SJSA1 (cell line): ENCODE measurements at regions not wholly inside any gene's neighbourhood (a gene's known extent, or its start where the extent isn't known, plus 50 kb on each side); places are given as distances from the start of the nearest gene placed in this dataset.

Experiments used
- DNase-seq, 2 experiments: peaks; one replicate each; pipeline ENCODE4 v3.0.0-alpha.2; 2015 to 2020; ENCODE audit warnings: low spot score in 2 of 2, low read depth in 1 of 2
- H3K27ac ChIP-seq: fragments of 250-450 bp; sonication (Bioruptor Pico); 2 replicates; pipeline ENCODE4 v1.5.1; 2020; ENCODE audit warnings: mild to moderate bottlenecking, moderate library complexity
- H3K27me3 ChIP-seq: fragments of 250-450 bp; sonication (Bioruptor Pico); replicated peaks from 2 replicates; pipeline ENCODE4 v1.5.1; 2020; ENCODE audit warnings: mild to moderate bottlenecking, moderate library complexity
- H3K36me3 ChIP-seq: fragments of 250-450 bp; sonication (Bioruptor Pico); 2 replicates; pipeline ENCODE4 v1.5.1; 2020; ENCODE audit warnings: mild to moderate bottlenecking
- H3K4me1 ChIP-seq: fragments of 250-450 bp; sonication (Bioruptor Pico); replicated peaks from 2 replicates; pipeline ENCODE4 v1.6.1; 2021; ENCODE audit warnings: mild to moderate bottlenecking
- H3K4me3 ChIP-seq: fragments of 250-450 bp; sonication (Bioruptor Pico); 2 replicates; pipeline ENCODE4 v1.5.1; 2020; ENCODE audit warnings: mild to moderate bottlenecking
- H3K9me3 ChIP-seq: fragments of 250-450 bp; sonication (Bioruptor Pico); replicated peaks from 2 replicates; pipeline ENCODE4 v1.5.1; 2020; ENCODE audit warnings: mild to moderate bottlenecking

- no peaks in the 10 kb centered on the region for H3K36me3 ChIP-seq
- no peak for DNase-seq
- H3K4me1 ChIP-seq: no peaks in the 10 kb centered on the region
- no peak overlapping the region for H3K4me3 ChIP-seq
- no peaks in the 10 kb centered on the region for H3K27me3 ChIP-seq
- H3K9me3 ChIP-seq: no peaks in the 10 kb centered on the region
- H3K27ac ChIP-seq: no peak overlapping the region
These were observed 1323.4 kb downstream of the C4orf33 start for GRCh38 chr4:130419211-130419975.

- Histone ChIP-seq H3K36me3 (no peaks in the 10 kb centered on the region), H3K27me3 (no peaks in the 10 kb centered on the region), H3K4me3 (no peak overlapping the region), H3K27ac (no peak overlapping the region), H3K4me1 (no peaks in the 10 kb centered on the region), H3K9me3 (no peaks in the 10 kb centered on the region)
- no peak for DNase-seq
These were observed 1326.3 kb downstream of the C4orf33 start for GRCh38 chr4:130422261-130422660.

- no peak for DNase-seq
- Histone ChIP-seq H3K9me3 (no peaks in the 10 kb centered on the region), H3K4me3 (no peak overlapping the region), H3K27ac (no peak overlapping the region), H3K4me1 (no peaks in the 10 kb centered on the region), H3K36me3 (no peaks in the 10 kb centered on the region), H3K27me3 (no peaks in the 10 kb centered on the region)
These were observed 1328.3 kb downstream of the C4orf33 start for GRCh38 chr4:130424211-130424610.

GRCh38 chr4:130432289-130432688 lies 1336.3 kb downstream of the C4orf33 start:
- no peaks in the 10 kb centered on the region for H3K36me3 ChIP-seq
- no peak overlapping the region for H3K4me3 ChIP-seq
- no peaks in the 10 kb centered on the region for H3K4me1 ChIP-seq
- no peaks in the 10 kb centered on the region for H3K9me3 ChIP-seq
- no peak overlapping the region for H3K27ac ChIP-seq
- DNase-seq: no peak
- H3K27me3 ChIP-seq: no peaks in the 10 kb centered on the region

DNA sequence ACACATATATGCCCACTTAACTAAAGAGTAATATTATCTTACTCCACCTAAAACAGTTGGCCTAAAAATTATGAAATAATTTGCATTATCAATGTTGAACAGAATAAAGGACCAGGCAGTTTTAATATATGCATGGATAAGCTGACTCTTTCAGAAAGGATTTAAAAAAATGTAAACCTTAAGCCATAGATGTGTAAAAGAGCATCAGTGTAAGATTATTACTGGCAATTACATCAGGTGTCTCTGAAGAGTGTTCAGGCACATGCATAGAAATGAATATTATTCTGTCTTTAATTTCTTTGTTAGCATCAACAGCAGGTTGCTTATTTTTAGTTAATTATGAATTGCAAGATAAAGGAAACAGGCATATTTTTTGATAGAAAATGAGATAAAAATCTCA lies 1353.8 kb downstream of the C4orf33 start:
- DNase-seq: no peak
- Histone ChIP-seq H3K27ac (no peak overlapping the region), H3K27me3 (no peaks in the 10 kb centered on the region), H3K36me3 (no peaks in the 10 kb centered on the region), H3K4me3 (no peak overlapping the region), H3K4me1 (no peaks in the 10 kb centered on the region), H3K9me3 (no peaks in the 10 kb centered on the region)

GRCh38 chr4:130468340-130468739 lies 1372.4 kb downstream of the C4orf33 start:
- no peak overlapping the region for H3K27ac ChIP-seq
- H3K4me1 ChIP-seq: no peaks in the 10 kb centered on the region
- DNase-seq: no peak
- H3K36me3 ChIP-seq: no peaks in the 10 kb centered on the region
- no peak overlapping the region for H3K4me3 ChIP-seq
- no peaks in the 10 kb centered on the region for H3K9me3 ChIP-seq
- H3K27me3 ChIP-seq: no peaks in the 10 kb centered on the region

GRCh38 chr4:130478406-130478805 lies 1382.5 kb downstream of the C4orf33 start:
- H3K9me3 ChIP-seq: no peaks in the 10 kb centered on the region
- no peaks in the 10 kb centered on the region for H3K36me3 ChIP-seq
- H3K27ac ChIP-seq: no peak overlapping the region
- H3K4me1 ChIP-seq: no peaks in the 10 kb centered on the region
- H3K27me3 ChIP-seq: no peaks in the 10 kb centered on the region
- no peak for DNase-seq
- H3K4me3 ChIP-seq: no peak overlapping the region

DNA sequence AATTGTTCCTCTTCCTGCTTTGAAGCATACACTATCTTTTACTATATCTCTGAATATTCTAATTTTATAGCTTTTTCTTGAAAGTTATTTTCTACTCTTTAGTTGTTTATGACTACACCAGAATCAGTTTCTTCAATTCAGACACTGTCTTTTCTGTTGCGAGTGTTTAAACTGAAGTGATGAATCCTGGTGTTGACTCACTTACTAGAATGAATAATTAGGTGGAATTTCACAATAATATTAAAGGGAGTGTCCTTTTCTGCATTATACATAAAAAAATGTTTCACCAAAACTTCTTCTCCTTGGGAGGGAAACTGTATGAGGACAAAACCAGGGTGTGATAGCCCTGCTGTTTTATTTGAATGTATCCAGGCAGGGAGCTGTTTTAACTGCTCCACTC lies 1383.1 kb downstream of the C4orf33 start:
- Histone ChIP-seq H3K27ac (no peak overlapping the region), H3K36me3 (no peaks in the 10 kb centered on the region), H3K27me3 (no peaks in the 10 kb centered on the region), H3K4me1 (no peaks in the 10 kb centered on the region), H3K4me3 (no peak overlapping the region), H3K9me3 (no peaks in the 10 kb centered on the region)
- no peak for DNase-seq

GRCh38 chr4:130479674-130480073 lies 1383.7 kb downstream of the C4orf33 start:
- no peak overlapping the region for H3K4me3 ChIP-seq
- H3K27me3 ChIP-seq: no peaks in the 10 kb centered on the region
- no peaks in the 10 kb centered on the region for H3K9me3 ChIP-seq
- no peaks in the 10 kb centered on the region for H3K36me3 ChIP-seq
- no peaks in the 10 kb centered on the region for H3K4me1 ChIP-seq
- DNase-seq: no peak
- H3K27ac ChIP-seq: no peak overlapping the region

DNA sequence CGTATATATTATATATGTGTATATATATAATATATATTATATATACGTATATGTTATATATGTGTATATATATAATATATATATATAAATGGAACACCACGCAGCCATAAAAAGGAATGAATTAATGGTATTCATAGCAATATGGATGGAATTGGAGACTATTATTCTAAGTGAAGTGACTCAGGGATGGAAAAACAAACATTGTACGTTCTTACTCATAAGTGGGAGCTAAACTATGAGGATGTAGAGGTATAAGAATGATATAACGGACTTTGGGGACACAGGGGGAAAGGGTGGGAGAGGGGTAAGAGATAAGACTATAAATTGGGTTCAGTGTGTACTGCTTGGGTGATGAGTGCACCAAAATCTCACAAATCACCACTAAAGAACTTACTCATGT lies 1388.9 kb downstream of the C4orf33 start:
- Histone ChIP-seq H3K27ac (no peak overlapping the region), H3K4me1 (no peaks in the 10 kb centered on the region), H3K4me3 (no peak overlapping the region), H3K36me3 (no peaks in the 10 kb centered on the region), H3K9me3 (no peaks in the 10 kb centered on the region), H3K27me3 (no peaks in the 10 kb centered on the region)
- no peak for DNase-seq

- no peaks in the 10 kb centered on the region for H3K27me3 ChIP-seq
- no peaks in the 10 kb centered on the region for H3K9me3 ChIP-seq
- no peak for DNase-seq
- H3K36me3 ChIP-seq: no peaks in the 10 kb centered on the region
- no peak overlapping the region for H3K4me3 ChIP-seq
- no peaks in the 10 kb centered on the region for H3K4me1 ChIP-seq
- no peak overlapping the region for H3K27ac ChIP-seq
These were observed 1389.4 kb downstream of the C4orf33 start for GRCh38 chr4:130485371-130485770.

DNA sequence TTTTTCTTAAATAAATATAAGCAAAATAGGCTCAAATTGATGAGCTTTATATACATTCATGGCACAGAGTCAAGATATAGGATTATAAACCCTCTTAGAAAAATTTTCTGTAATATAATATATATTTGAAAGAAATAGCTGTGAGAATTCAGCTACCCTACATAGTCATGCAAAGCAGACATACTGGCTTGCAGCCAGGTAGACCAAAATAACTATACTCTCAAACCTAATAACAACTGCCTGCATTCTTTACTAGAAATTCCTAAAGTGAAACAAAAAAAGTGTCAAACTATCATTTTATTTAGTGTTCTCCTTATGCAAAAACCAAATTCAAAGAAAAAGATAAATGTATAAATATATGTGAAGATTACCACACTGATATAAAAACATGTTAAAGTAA lies 1390.2 kb downstream of the C4orf33 start:
- H3K27me3 ChIP-seq: no peaks in the 10 kb centered on the region
- H3K27ac ChIP-seq: no peak overlapping the region
- DNase-seq: no peak
- H3K9me3 ChIP-seq: no peaks in the 10 kb centered on the region
- H3K4me3 ChIP-seq: no peak overlapping the region
- H3K4me1 ChIP-seq: no peaks in the 10 kb centered on the region
- no peaks in the 10 kb centered on the region for H3K36me3 ChIP-seq

DNA sequence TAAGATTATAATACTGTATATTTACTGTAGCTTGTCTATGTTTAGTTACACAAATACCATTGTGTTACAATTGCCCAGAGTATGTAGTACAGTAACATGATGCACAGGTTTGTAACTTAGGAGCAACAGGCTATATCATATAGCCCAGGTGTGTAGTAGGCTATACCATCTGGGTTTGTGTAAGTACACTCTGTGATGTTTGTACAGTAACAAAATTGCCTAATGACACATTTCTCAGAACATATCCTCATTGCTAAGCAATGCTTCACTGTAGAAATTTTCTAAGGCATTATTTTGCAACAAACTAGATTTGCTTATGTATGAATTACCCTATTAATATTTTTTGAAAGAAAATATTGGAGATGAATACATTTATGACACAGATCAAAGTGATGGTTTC lies 1390.9 kb downstream of the C4orf33 start:
- no peak for DNase-seq
- Histone ChIP-seq H3K4me1 (no peaks in the 10 kb centered on the region), H3K36me3 (no peaks in the 10 kb centered on the region), H3K9me3 (no peaks in the 10 kb centered on the region), H3K4me3 (no peak overlapping the region), H3K27ac (no peak overlapping the region), H3K27me3 (no peaks in the 10 kb centered on the region)

GRCh38 chr4:130510661-130511060 lies 1414.7 kb downstream of the C4orf33 start:
- H3K27ac ChIP-seq: no peak overlapping the region

DNA sequence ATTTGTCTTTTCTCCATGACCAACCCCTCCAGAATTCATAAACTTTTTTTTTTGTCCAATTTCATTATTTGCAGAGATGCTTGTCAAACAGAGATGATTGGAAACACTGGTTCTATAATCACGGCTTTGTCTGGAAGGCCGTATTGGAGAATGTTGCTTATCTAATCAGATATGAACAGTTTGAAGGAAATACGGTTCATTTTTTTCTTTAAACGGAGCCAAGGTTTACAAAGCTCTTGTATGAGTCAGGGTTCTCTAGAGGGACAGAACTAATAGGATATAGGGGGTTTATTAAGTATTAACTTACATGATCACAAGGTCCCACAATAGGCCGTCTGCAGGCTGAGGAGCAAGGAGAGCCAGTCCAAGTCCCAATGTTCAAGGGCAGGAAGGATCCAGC lies 1415.8 kb downstream of the C4orf33 start:
- H3K27ac ChIP-seq: no peak overlapping the region
- H3K4me1 ChIP-seq: no peaks in the 10 kb centered on the region
- no peaks in the 10 kb centered on the region for H3K9me3 ChIP-seq
- H3K4me3 ChIP-seq: no peak overlapping the region
- DNase-seq: no peak
- H3K36me3 ChIP-seq: no peaks in the 10 kb centered on the region
- no peaks in the 10 kb centered on the region for H3K27me3 ChIP-seq

More at GRCh38 chr4:130510661-130511060, 1414.7 kb downstream of the C4orf33 start:
- Histone ChIP-seq H3K4me1 (no peaks in the 10 kb centered on the region), H3K4me3 (no peak overlapping the region), H3K36me3 (no peaks in the 10 kb centered on the region), H3K27me3 (no peaks in the 10 kb centered on the region), H3K9me3 (no peaks in the 10 kb centered on the region)
- DNase-seq: no peak
